GM12872 (cell line): ENCODE measurements at regions not wholly inside any gene's neighbourhood (a gene's known extent, or its start where the extent isn't known, plus 50 kb on each side); places are given as distances from the start of the nearest gene placed in this dataset.

Experiments
- TF ChIP-seq, protein P1 (sequence below): IDR thresholded peaks from 3 replicates; pipeline ENCODE4 v1.5.1; 2011; ENCODE audit warnings: low read depth, mild to moderate bottlenecking, low read length, moderate library complexity; ENCODE audit not compliant: insufficient read depth

DNA sequence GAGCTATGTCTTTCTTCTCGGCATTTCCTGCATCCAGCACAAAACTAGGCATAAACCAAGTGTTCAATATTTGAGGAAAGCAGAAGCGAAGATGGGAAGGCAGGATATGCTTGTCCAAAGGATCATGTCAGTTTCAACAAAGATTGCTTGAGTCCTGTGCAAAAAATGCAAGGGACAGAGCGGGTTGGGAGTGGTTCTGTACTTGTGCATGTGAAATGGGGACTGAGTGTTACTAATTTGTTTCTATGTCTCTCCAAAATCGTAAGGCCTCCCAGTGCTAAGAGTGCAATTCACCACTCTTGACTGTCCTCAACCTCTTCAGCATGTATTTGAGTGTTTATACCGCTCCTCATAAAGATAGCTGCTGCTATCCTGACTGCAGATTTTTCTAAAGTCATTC lies 166.2 kb downstream of the DLEU7 start:
- TF ChIP-seq, protein P1, sequence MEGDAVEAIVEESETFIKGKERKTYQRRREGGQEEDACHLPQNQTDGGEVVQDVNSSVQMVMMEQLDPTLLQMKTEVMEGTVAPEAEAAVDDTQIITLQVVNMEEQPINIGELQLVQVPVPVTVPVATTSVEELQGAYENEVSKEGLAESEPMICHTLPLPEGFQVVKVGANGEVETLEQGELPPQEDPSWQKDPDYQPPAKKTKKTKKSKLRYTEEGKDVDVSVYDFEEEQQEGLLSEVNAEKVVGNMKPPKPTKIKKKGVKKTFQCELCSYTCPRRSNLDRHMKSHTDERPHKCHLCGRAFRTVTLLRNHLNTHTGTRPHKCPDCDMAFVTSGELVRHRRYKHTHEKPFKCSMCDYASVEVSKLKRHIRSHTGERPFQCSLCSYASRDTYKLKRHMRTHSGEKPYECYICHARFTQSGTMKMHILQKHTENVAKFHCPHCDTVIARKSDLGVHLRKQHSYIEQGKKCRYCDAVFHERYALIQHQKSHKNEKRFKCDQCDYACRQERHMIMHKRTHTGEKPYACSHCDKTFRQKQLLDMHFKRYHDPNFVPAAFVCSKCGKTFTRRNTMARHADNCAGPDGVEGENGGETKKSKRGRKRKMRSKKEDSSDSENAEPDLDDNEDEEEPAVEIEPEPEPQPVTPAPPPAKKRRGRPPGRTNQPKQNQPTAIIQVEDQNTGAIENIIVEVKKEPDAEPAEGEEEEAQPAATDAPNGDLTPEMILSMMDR: no peak

DNA sequence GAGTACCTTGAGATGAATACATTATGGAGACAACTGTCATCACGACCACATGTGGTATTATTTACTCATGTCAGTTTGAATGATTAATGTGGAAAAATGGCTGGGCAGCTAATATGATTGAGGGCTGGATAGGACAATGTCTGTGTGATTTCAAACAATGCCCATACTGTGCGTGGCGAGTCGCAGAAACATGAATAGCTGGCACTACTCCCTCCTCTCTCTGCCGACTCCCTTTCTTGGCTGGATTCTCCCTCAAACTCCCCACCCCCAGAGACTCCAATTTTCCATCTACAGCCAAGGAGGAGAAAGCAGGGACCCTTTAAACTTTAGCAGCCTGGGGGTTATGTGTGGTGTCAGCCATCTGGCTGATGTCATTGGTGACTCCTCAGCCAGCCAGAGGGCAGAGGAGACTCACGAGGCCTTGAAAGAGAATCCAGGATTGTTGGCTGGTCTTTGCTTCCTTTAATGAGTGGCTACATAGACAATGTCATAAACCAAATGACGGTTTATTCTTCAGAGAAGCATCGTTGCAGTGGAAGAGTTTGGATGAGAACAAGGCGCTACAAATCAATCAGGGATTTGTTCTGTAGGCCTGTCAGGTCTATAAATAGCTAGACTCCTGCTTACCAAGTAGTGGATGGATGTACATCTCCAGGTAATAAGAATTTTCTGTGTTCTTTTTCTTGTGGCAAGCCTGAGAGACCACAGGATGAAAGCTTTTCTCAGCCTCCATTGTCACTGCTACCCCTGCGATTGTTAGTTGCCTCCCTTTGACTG lies 165.6 kb downstream of the DLEU7 start:
- TF ChIP-seq, protein P1: no peak

DNA sequence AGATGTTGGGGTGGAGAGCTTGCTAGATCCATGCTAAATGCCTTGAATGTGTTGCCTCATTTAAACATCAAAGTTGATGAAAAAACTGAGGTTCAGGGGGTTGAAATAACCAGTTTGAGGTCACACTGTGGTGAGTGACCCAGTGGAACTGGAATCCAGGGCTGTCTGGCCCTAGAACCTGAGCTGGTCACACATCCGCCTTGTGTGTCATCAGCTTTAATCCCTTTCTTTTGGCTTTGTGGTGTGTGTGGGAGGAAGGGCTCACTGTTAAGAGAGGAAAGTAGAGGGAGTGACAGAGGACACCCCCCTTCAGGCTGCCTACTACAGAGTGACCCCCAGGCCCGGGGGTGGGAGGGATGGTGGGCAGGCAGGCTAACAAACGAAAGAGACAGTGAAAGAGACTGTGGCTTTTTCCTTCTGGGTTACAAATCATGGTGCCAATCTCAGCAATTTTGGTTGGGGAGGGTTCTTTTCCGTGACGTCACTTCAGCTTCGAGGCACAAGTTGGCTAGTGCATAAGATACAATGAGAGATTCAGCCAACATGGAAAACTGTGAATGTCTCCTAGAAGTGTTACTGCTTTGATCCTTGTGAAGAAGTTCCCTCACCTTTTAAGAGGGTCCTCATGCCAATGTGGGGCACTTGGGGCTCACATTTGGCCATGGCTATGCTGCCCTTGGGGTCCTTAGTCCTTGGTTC lies 164.9 kb downstream of the DLEU7 start:
- TF ChIP-seq, protein P1: no peak

DNA sequence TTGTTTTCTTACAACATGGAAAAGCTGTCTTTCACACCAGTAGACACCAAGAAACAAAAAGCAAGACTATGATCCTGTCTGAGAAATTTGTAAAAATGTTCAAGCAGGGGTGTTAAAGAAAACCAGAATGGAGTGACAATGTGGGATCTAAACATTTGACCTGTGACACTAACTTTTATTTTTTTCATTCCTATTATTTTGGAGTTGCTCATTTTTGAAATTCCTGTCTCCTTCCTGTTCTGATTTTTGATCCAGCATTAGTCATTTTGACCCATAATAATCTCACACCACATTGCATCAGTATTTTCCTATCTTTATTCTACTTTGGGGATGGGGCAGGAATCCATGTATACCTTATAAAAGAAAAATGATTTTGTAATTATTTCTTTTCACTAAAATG lies 164.2 kb downstream of the DLEU7 start:
- TF ChIP-seq, protein P1: no peak

DNA sequence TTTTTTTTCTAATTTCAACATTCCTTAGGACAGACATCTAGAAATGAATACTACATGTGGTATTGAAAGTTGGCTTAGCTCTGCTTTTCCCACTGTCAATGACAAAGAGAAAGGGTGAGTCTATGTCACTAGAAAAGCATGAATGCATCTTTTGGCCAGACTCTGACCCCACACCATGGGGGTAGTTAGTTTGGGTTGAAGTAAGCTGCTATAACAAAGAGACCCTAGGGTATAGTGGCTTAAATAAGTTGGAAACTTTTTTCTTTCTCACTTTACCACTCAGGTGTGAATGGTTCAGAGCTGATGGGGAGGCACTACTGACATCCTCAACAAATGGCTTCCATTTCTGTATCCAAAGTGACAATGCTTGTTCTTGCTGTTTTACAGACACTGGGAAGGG lies 161.5 kb downstream of the DLEU7 start:
- TF ChIP-seq, protein P1: no peak

DNA sequence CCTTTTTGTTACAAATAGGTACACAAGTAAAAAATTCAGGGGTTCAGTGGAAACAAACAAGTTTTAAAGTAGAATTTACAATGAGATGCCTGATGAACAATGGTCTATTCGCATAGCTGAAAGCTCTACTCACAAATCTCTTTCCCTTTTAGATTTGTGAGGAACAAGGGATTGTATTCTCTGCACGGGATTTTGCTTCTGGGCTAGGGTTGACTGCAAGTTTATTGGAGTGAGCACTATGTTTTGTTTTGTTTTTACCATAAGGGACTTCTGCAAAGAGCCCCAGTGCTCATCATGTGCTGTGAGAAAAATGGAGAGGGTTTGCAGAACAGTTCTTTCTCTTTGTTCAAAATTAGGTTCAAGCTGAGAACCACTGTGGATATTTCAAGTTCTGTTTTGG lies 160.5 kb downstream of the DLEU7 start:
- TF ChIP-seq, protein P1: no peak

DNA sequence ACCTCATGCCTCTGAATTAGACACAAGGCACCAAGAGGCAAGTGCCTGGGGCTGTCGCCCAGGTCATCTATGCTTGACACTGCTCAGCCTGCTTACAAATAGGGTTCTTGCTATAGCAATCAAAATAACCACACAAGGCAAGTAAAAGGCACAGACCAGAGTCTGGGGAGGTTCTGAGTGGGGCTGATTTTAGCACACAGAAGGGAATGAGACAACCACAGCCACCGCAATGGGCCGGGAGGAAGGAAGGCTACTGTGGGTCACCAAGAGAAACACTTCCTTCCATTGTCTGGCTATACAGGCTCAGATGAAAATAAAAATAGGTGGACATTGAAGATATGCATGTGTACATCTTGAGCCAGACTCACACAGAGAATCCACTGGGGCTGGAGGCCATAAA lies 159.1 kb downstream of the DLEU7 start:
- TF ChIP-seq, protein P1: no peak
